SJCRH30 (cell line): ENCODE measurements at regions not wholly inside any gene's neighbourhood (a gene's known extent, or its start where the extent isn't known, plus 50 kb on each side); places are given as distances from the start of the nearest gene placed in this dataset.
"Not testable (repeated sequence)": the region's sequence is repeated elsewhere in the genome, so short reads cannot be mapped to it uniquely, and the experiment has no call there.

ENCODE experiments used
- DNase-seq, 2 experiments: peaks; one replicate each; pipeline ENCODE4 v3.0.0-alpha.2; 2015 to 2020
- H3K27ac ChIP-seq: fragments of 250-450 bp; sonication (Bioruptor Pico); 2 replicates; pipeline ENCODE4 v1.5.1; 2020; ENCODE audit warnings: mild to moderate bottlenecking, moderate library complexity
- H3K27me3 ChIP-seq: fragments of 250-450 bp; sonication (Bioruptor Pico); 2 replicates; pipeline ENCODE4 v1.5.1; 2020; ENCODE audit warnings: mild to moderate bottlenecking, moderate library complexity
- H3K36me3 ChIP-seq: fragments of 250-450 bp; sonication (Bioruptor Pico); 2 replicates; pipeline ENCODE4 v1.5.1; 2020; ENCODE audit warnings: mild to moderate bottlenecking, moderate library complexity
- H3K4me1 ChIP-seq: fragments of 250-450 bp; sonication (Bioruptor Pico); 2 replicates; pipeline ENCODE4 v1.5.1; 2020; ENCODE audit warnings: mild to moderate bottlenecking, moderate library complexity
- H3K4me3 ChIP-seq: fragments of 250-450 bp; sonication (Bioruptor Pico); 2 replicates; pipeline ENCODE4 v1.5.1; 2020; ENCODE audit warnings: mild to moderate bottlenecking, moderate library complexity
- H3K9me3 ChIP-seq: fragments of 250-450 bp; sonication (Bioruptor Pico); replicated peaks from 2 replicates; pipeline ENCODE4 v1.5.1; 2020; ENCODE audit warnings: mild to moderate bottlenecking, moderate library complexity

GRCh38 chr4:66164869-66165268 is 494.6 kb upstream of the EPHA5 start:
- no peak overlapping the region for H3K4me3 ChIP-seq
- H3K36me3 ChIP-seq: no peaks in the 10 kb centered on the region
- H3K27ac ChIP-seq: no peak overlapping the region
- no peaks in the 10 kb centered on the region; the same call in 1 of the 2 replicates for H3K4me1 ChIP-seq
- no peak for DNase-seq
- H3K9me3 ChIP-seq: 0 out of 2 replicates have a peak, but pooled peaks cover 2% of the 10 kb centered on the region
- H3K27me3 ChIP-seq: no peaks in the 10 kb centered on the region

GRCh38 chr4:66160606-66161005 is 490.3 kb upstream of the EPHA5 start:
- H3K4me1 ChIP-seq: no peaks in the 10 kb centered on the region; the same call in 1 of the 2 replicates

GRCh38 chr4:66157594-66157993 is 487.3 kb upstream of the EPHA5 start:
- Histone ChIP-seq H3K4me1 (no peaks in the 10 kb centered on the region; the same call in 1 of the 2 replicates), H3K4me3 (no peak overlapping the region), H3K27me3 (no peaks in the 10 kb centered on the region), H3K27ac (no peak overlapping the region), H3K36me3 (no peaks in the 10 kb centered on the region), H3K9me3 (no peaks in the 10 kb centered on the region)
- DNase-seq: no peak

More at GRCh38 chr4:66160606-66161005, 490.3 kb upstream of the EPHA5 start:
- no peak for DNase-seq
- no peak overlapping the region for H3K4me3 ChIP-seq
- 0 out of 2 replicates have a peak, but pooled peaks cover 2% of the 10 kb centered on the region for H3K9me3 ChIP-seq
- no peaks in the 10 kb centered on the region for H3K27me3 ChIP-seq
- H3K36me3 ChIP-seq: no peaks in the 10 kb centered on the region
- no peak overlapping the region for H3K27ac ChIP-seq

GRCh38 chr4:66130042-66130441 is 459.8 kb upstream of the EPHA5 start:
- no peaks in the 10 kb centered on the region for H3K27me3 ChIP-seq
- H3K27ac ChIP-seq: no peak overlapping the region
- no peak for DNase-seq
- no peaks in the 10 kb centered on the region for H3K36me3 ChIP-seq
- H3K4me3 ChIP-seq: no peak overlapping the region
- no peaks in the 10 kb centered on the region for H3K4me1 ChIP-seq
- H3K9me3 ChIP-seq: 0 out of 2 replicates have a peak, but pooled peaks cover 2% of the 10 kb centered on the region

GRCh38 chr4:66123831-66124413 is 453.6 kb upstream of the EPHA5 start:
- DNase-seq: no peak
- Histone ChIP-seq H3K27ac (no peak overlapping the region), H3K9me3 (no peaks in the 10 kb centered on the region)

GRCh38 chr4:66123190-66123589 is 452.9 kb upstream of the EPHA5 start:
- no peaks in the 10 kb centered on the region for H3K36me3 ChIP-seq
- DNase-seq: no peak
- no peaks in the 10 kb centered on the region for H3K9me3 ChIP-seq
- H3K4me3 ChIP-seq: no peak overlapping the region
- H3K27me3 ChIP-seq: no peaks in the 10 kb centered on the region
- no peaks in the 10 kb centered on the region for H3K4me1 ChIP-seq
- no peak overlapping the region for H3K27ac ChIP-seq

More at GRCh38 chr4:66123831-66124413, 453.6 kb upstream of the EPHA5 start:
- Histone ChIP-seq H3K27me3 (no peaks in the 10 kb centered on the region), H3K36me3 (no peaks in the 10 kb centered on the region), H3K4me3 (no peak overlapping the region), H3K4me1 (no peaks in the 10 kb centered on the region)

- DNase-seq, H3K4me1 ChIP-seq, H3K36me3 ChIP-seq, H3K4me3 ChIP-seq, H3K9me3 ChIP-seq, H3K27me3 ChIP-seq, H3K27ac ChIP-seq: not testable (repeated sequence)
These were observed 444.9 kb upstream of the EPHA5 start for GRCh38 chr4:66115231-66115630.

- no peaks in the 10 kb centered on the region for H3K4me1 ChIP-seq
- no peaks in the 10 kb centered on the region for H3K27me3 ChIP-seq
- no peak overlapping the region for H3K4me3 ChIP-seq
- no peak overlapping the region for H3K27ac ChIP-seq
- DNase-seq: no peak
- no peaks in the 10 kb centered on the region for H3K9me3 ChIP-seq
- no peaks in the 10 kb centered on the region for H3K36me3 ChIP-seq
These were observed 438.6 kb upstream of the EPHA5 start for GRCh38 chr4:66108898-66109297.

GRCh38 chr4:66097218-66097617 is 426.9 kb upstream of the EPHA5 start:
- Histone ChIP-seq H3K27ac (no peak overlapping the region), H3K36me3 (no peaks in the 10 kb centered on the region), H3K4me3 (no peak overlapping the region), H3K4me1 (no peaks in the 10 kb centered on the region), H3K9me3 (no peaks in the 10 kb centered on the region), H3K27me3 (no peaks in the 10 kb centered on the region)
- no peak for DNase-seq

- no peak overlapping the region for H3K4me3 ChIP-seq
- no peak for DNase-seq
- no peaks in the 10 kb centered on the region for H3K9me3 ChIP-seq
- no peaks in the 10 kb centered on the region for H3K4me1 ChIP-seq
- H3K36me3 ChIP-seq: no peaks in the 10 kb centered on the region
- no peaks in the 10 kb centered on the region for H3K27me3 ChIP-seq
- no peak overlapping the region for H3K27ac ChIP-seq
These were observed 424.8 kb upstream of the EPHA5 start for GRCh38 chr4:66095065-66095464.

GRCh38 chr4:66094070-66094469 is 423.8 kb upstream of the EPHA5 start:
- H3K27me3 ChIP-seq: no peaks in the 10 kb centered on the region
- no peak overlapping the region for H3K27ac ChIP-seq
- H3K4me3 ChIP-seq: no peak overlapping the region
- H3K4me1 ChIP-seq: no peaks in the 10 kb centered on the region
- DNase-seq: no peak
- H3K9me3 ChIP-seq: no peaks in the 10 kb centered on the region
- no peaks in the 10 kb centered on the region for H3K36me3 ChIP-seq

GRCh38 chr4:66091786-66092185 is 421.5 kb upstream of the EPHA5 start:
- H3K36me3 ChIP-seq: no peaks in the 10 kb centered on the region
- H3K27ac ChIP-seq: no peak overlapping the region
- no peak overlapping the region for H3K4me3 ChIP-seq
- no peaks in the 10 kb centered on the region for H3K27me3 ChIP-seq
- H3K9me3 ChIP-seq: no peaks in the 10 kb centered on the region
- DNase-seq: no peak
- H3K4me1 ChIP-seq: no peaks in the 10 kb centered on the region

- H3K27ac ChIP-seq: no peak overlapping the region
- H3K4me1 ChIP-seq: no peaks in the 10 kb centered on the region
- H3K27me3 ChIP-seq: no peaks in the 10 kb centered on the region
- H3K9me3 ChIP-seq: no peaks in the 10 kb centered on the region
- H3K4me3 ChIP-seq: no peak overlapping the region
- H3K36me3 ChIP-seq: no peaks in the 10 kb centered on the region
- DNase-seq: no peak
These were observed 403.7 kb upstream of the EPHA5 start for GRCh38 chr4:66073961-66074360.

GRCh38 chr4:66071911-66072310 is 401.6 kb upstream of the EPHA5 start:
- no peak overlapping the region for H3K4me3 ChIP-seq
- no peaks in the 10 kb centered on the region for H3K27me3 ChIP-seq
- no peak for DNase-seq
- no peak overlapping the region for H3K27ac ChIP-seq
- H3K36me3 ChIP-seq: no peaks in the 10 kb centered on the region
- H3K9me3 ChIP-seq: no peaks in the 10 kb centered on the region
- no peaks in the 10 kb centered on the region for H3K4me1 ChIP-seq

- no peaks in the 10 kb centered on the region for H3K36me3 ChIP-seq
- no peak overlapping the region for H3K27ac ChIP-seq
- no peaks in the 10 kb centered on the region for H3K4me1 ChIP-seq
- DNase-seq: no peak
- no peaks in the 10 kb centered on the region for H3K9me3 ChIP-seq
- H3K4me3 ChIP-seq: no peak overlapping the region
- H3K27me3 ChIP-seq: no peaks in the 10 kb centered on the region
These were observed 392.6 kb upstream of the EPHA5 start for GRCh38 chr4:66062921-66063320.

- H3K4me1 ChIP-seq: no peaks in the 10 kb centered on the region
- no peak for DNase-seq
- H3K27me3 ChIP-seq: no peaks in the 10 kb centered on the region
- H3K36me3 ChIP-seq: no peaks in the 10 kb centered on the region
- no peaks in the 10 kb centered on the region for H3K9me3 ChIP-seq
- no peak overlapping the region for H3K4me3 ChIP-seq
- no peak overlapping the region for H3K27ac ChIP-seq
These were observed 391.8 kb upstream of the EPHA5 start for GRCh38 chr4:66062044-66062443.
